Caco-2 (cell line): ENCODE measurements at regions not wholly inside any gene's neighbourhood (a gene's known extent, or its start where the extent isn't known, plus 50 kb on each side); places are given as distances from the start of the nearest gene placed in this dataset.

Experiments used
- BruUV-seq: library from RNA; stranded (reverse); fragments of 400-500 nt; replicated peaks from 2 replicates; lab custom pipeline; 2021; lab: Mats Ljungman, UMichigan
- CTCF ChIA-PET: fragments of 300-600 bp; sonication (Branson Sonifier 250); formaldehyde crosslinking; loops from one replicate; lab custom pipeline; 2022; ENCODE audit warnings: antibody characterized with exemption; lab: Charles Lee
- POLR2A ChIA-PET: fragments of 300-600 bp; sonication (Branson Sonifier 250); formaldehyde crosslinking; loops from one replicate; lab custom pipeline; 2022; ENCODE audit warnings: antibody characterized with exemption; lab: Charles Lee
- DNase-seq, 2 experiments: peaks; one replicate each; pipeline versions ENCODE4 v3.0.0 to v3.0.0-alpha.2; 2020 to 2022
- H3K27me3 ChIP-seq: replicated peaks from 2 replicates; pipeline ENCODE4 v1.6.0; 2011; ENCODE audit warnings: low read length; ENCODE audit not compliant: control insufficient read depth, insufficient read depth
- H3K36me3 ChIP-seq: 2 replicates; pipeline ENCODE4 v1.5.1; 2011; ENCODE audit warnings: low read length; ENCODE audit not compliant: control insufficient read depth, insufficient read depth
- H3K4me1 ChIP-seq: fragments of 250-450 bp; sonication (Bioruptor Pico); 2 replicates; pipeline ENCODE4 v1.5.1; 2020; ENCODE audit warnings: mild to moderate bottlenecking
- H3K4me3 ChIP-seq: 2 replicates; pipeline ENCODE4 v1.5.1; 2011; ENCODE audit warnings: low read depth, mild to moderate bottlenecking, control low read depth, low read length
- H3K9me3 ChIP-seq: fragments of 250-450 bp; sonication (Bioruptor Pico); 2 replicates; pipeline ENCODE4 v1.5.1; 2020; ENCODE audit warnings: mild to moderate bottlenecking, moderate library complexity
- H3K27ac Mint-ChIP-seq: one replicate; pipeline ENCODE4 v1.8.0; 2022; ENCODE audit warnings: mixed read lengths; ENCODE audit not compliant: unreplicated experiment
- H3K27me3 Mint-ChIP-seq: one replicate; pipeline ENCODE4 v1.8.0; 2022; ENCODE audit warnings: mixed read lengths; ENCODE audit not compliant: insufficient read depth, unreplicated experiment
- H3K36me3 Mint-ChIP-seq: one replicate; pipeline ENCODE4 v1.8.0; 2022; ENCODE audit warnings: mild to moderate bottlenecking, mixed read lengths; ENCODE audit not compliant: insufficient read depth, unreplicated experiment
- H3K4me1 Mint-ChIP-seq: one replicate; pipeline ENCODE4 v1.8.0; 2022; ENCODE audit warnings: low read depth, mixed read lengths; ENCODE audit not compliant: unreplicated experiment
- H3K4me3 Mint-ChIP-seq: one replicate; pipeline ENCODE4 v1.8.0; 2022; ENCODE audit warnings: mild to moderate bottlenecking, moderate library complexity, mixed read lengths; ENCODE audit not compliant: unreplicated experiment
- H3K9me3 Mint-ChIP-seq: one replicate; pipeline ENCODE4 v1.8.0; 2022; ENCODE audit warnings: mixed read lengths; ENCODE audit not compliant: unreplicated experiment
- intact Hi-C: fragments of 100-400 bp; cut with micrococcal nuclease; formaldehyde crosslinking; loops from one replicate; pipeline ENCODE4 v1.10.0; 2022; ENCODE audit not compliant: unreplicated experiment
- TF ChIP-seq, protein P1 (sequence below), 2 experiments: fragments of 200-600 bp in 1 of 2; IDR thresholded peaks; 1 replicate in 1 of 2; 2 replicates in 1 of 2; pipeline versions ENCODE4 v1.5.1 to v1.8.0; 2011 to 2022; ENCODE audit warnings: antibody characterized with exemption in 1 of 2, control low read depth in 1 of 2, inconsistent platforms in 1 of 2, low read depth in 1 of 2, low read length in 1 of 2, mild to moderate bottlenecking in 1 of 2, moderate library complexity in 1 of 2; ENCODE audit not compliant: insufficient read depth in 1 of 2, severe bottlenecking in 1 of 2, unreplicated experiment in 1 of 2

DNA sequence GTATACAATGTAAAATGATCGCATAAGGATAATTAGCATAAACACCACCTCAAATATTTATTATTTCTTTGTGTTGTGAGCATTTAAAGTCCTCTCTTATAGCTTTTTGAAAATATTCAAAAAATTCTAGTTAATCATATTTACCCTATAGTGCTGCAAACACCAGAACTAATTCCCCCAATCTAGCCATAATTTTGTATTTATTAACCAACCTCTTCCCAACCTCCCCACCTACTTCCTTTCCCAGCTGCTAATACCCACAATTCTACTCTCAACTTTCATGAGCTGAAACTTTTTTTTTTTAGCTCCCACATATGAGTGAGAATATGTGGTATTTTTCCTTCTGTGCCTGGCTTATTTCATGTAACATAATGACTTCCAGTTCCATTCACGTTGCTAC lies 317.8 kb upstream of the ATP10B start:
- ChIA-PET POLR2A (no interaction called here), CTCF (no interaction called here)
- no TSS peak for BruUV-seq
- intact Hi-C loops: no loop called here
- no peaks in the 10 kb centered on the region for H3K9me3 Mint-ChIP-seq
- DNase-seq: no peak
- H3K36me3 Mint-ChIP-seq: no peaks in the 10 kb centered on the region
- H3K4me3 Mint-ChIP-seq: no peak overlapping the region
- H3K27me3 Mint-ChIP-seq: peaks cover 3% of the 10 kb centered on the region
- Histone ChIP-seq H3K4me1 (no peaks in the 10 kb centered on the region), H3K9me3 (no peaks in the 10 kb centered on the region), H3K27me3 (no peaks in the 10 kb centered on the region), H3K4me3 (no peak overlapping the region), H3K36me3 (no peaks in the 10 kb centered on the region)
- TF ChIP-seq, protein P1, sequence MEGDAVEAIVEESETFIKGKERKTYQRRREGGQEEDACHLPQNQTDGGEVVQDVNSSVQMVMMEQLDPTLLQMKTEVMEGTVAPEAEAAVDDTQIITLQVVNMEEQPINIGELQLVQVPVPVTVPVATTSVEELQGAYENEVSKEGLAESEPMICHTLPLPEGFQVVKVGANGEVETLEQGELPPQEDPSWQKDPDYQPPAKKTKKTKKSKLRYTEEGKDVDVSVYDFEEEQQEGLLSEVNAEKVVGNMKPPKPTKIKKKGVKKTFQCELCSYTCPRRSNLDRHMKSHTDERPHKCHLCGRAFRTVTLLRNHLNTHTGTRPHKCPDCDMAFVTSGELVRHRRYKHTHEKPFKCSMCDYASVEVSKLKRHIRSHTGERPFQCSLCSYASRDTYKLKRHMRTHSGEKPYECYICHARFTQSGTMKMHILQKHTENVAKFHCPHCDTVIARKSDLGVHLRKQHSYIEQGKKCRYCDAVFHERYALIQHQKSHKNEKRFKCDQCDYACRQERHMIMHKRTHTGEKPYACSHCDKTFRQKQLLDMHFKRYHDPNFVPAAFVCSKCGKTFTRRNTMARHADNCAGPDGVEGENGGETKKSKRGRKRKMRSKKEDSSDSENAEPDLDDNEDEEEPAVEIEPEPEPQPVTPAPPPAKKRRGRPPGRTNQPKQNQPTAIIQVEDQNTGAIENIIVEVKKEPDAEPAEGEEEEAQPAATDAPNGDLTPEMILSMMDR (IDR thresholded peaks at IDR 0.05; ENCODE audit: insufficient read depth in 1 of 2, low read depth in 1 of 2, low read length in 1 of 2, severe bottlenecking in 1 of 2, unreplicated experiment in 1 of 2): no peak
- H3K27ac Mint-ChIP-seq: no peak overlapping the region
- no peaks in the 10 kb centered on the region for H3K4me1 Mint-ChIP-seq

DNA sequence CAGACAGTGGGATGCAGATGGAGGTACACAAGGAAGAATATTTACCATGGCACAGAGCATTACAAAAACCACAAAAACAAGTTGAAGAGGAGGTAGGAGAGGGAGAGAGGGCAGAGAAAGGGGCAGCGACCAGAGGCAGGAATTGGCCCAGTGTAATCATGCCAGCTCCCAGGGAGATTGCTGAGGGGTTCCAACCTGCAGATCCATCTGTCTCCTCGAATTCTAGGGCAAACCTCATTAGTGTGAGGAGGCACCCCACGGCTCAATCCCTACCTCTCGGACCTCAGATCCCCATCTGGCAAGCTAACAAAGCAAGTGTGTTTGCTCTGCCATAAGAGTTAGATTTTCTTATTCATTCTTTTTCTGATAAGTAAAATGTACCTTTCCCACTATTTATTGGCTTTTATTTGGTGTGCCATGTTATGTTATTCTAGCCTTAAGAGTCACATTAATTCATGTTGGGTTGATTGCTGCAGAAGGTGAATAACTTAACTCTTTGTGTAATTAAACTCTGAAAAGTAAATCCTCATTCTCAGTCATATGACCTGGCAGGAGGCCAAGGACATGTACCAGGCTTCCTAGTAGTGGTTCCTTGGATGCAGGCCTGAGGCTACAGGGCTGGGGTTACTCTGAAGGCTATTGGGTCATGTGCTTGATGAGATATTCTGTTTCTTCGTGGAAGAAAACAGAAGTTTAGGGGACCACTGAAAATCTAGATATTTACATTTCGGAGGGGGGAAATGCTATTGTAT lies 315.2 kb upstream of the ATP10B start:
- intact Hi-C loops: no loop called here
- no peaks in the 10 kb centered on the region for H3K9me3 ChIP-seq
- Mint-ChIP-seq H3K4me1 (no peaks in the 10 kb centered on the region), H3K27me3 (peaks cover 3% of the 10 kb centered on the region), H3K36me3 (no peaks in the 10 kb centered on the region), H3K27ac (no peak overlapping the region), H3K9me3 (no peaks in the 10 kb centered on the region), H3K4me3 (no peak overlapping the region)
- H3K36me3 ChIP-seq: no peaks in the 10 kb centered on the region
- ChIA-PET CTCF (no interaction called here), POLR2A (no interaction called here)
- H3K4me1 ChIP-seq: no peaks in the 10 kb centered on the region
- no TSS peak for BruUV-seq
- no peak for DNase-seq
- TF ChIP-seq, protein P1 (IDR thresholded peaks at IDR 0.05; ENCODE audit: insufficient read depth in 1 of 2, low read depth in 1 of 2, low read length in 1 of 2, severe bottlenecking in 1 of 2, unreplicated experiment in 1 of 2): no peak
- H3K27me3 ChIP-seq: no peaks in the 10 kb centered on the region
- no peak overlapping the region for H3K4me3 ChIP-seq

DNA sequence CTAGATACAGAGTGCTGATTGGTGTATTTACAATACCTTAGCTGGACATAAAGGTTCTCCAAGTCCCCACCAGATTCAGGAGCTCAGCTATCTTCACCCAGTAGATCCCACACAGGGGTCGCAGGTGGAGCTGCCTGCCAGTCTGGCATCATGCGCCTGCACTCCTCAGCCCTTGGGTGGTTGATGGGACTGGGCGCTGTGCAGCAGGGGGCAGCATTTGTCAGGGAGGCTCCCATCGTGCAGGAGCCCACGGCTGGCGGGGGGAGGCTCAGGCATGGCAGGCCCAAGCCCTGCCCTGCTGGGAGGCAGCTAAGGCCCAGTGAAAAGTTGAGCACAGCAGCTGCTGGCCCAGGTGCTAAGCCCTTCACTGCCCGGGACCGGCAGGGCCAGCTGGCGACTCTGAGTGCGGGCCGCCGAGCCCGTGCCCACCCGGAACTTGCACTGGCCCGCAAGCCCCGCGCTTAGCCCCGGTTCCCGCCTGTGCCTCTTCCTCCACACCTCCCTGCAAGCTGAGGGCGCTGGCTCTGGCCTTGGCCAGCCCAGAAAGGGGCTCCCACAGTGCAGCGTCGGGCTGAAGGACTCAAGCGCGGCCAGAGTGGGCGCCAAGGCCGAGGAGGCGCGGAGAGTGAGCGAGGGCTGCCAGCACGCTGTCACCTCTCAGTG lies 314.1 kb upstream of the ATP10B start:
- Mint-ChIP-seq H3K27me3 (peaks cover 3% of the 10 kb centered on the region), H3K36me3 (no peaks in the 10 kb centered on the region), H3K4me3 (no peak overlapping the region), H3K9me3 (no peaks in the 10 kb centered on the region), H3K27ac (no peak overlapping the region), H3K4me1 (no peaks in the 10 kb centered on the region)
- Histone ChIP-seq H3K4me3 (no peak overlapping the region), H3K27me3 (no peaks in the 10 kb centered on the region), H3K4me1 (no peaks in the 10 kb centered on the region), H3K36me3 (no peaks in the 10 kb centered on the region), H3K9me3 (no peaks in the 10 kb centered on the region)
- DNase-seq: no peak
- BruUV-seq: no TSS peak
- intact Hi-C loops: no loop called here
- TF ChIP-seq, protein P1 (IDR thresholded peaks at IDR 0.05; ENCODE audit: insufficient read depth in 1 of 2, low read depth in 1 of 2, low read length in 1 of 2, severe bottlenecking in 1 of 2, unreplicated experiment in 1 of 2): no peak
- ChIA-PET POLR2A (no interaction called here), CTCF (no interaction called here)
